HG02763 (cell line): ENCODE measurements at regions not wholly inside any gene's neighbourhood (a gene's known extent, or its start where the extent isn't known, plus 50 kb on each side); places are given as distances from the start of the nearest gene placed in this dataset.

ENCODE experiments used
- ATAC-seq: cut with Tn5 transposase; IDR thresholded peaks from one replicate; pipeline ENCODE4 v1.9.1; 2021; ENCODE audit warnings: mild to moderate bottlenecking, moderate library complexity; ENCODE audit not compliant: unreplicated experiment

DNA sequence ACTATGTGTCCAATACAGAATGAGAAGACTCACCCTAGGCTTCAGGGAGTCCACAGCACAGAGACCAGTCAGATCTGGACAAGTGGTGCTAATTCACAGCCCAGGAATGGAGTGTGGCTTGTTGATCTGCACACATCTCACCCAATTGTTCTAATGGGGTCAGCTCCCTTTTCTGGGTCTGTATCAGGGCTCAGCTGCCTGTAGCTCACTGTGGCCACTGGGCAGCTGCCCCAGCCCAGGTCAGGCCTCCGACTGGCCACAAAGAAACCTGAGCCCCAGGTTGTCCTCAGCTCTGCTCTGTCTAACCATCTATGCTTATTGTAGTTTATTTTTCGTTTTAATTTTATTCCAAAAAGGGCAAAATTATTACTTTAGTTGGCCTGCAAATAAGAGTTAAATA is 202.3 kb upstream of the RAB6C start:
- no peak for ATAC-seq

GRCh38 chr2:129777762-129778583 is 201.5 kb upstream of the RAB6C start:
- no peak for ATAC-seq

GRCh38 chr2:129778584-129778877 is 200.9 kb upstream of the RAB6C start:
- no peak for ATAC-seq

DNA sequence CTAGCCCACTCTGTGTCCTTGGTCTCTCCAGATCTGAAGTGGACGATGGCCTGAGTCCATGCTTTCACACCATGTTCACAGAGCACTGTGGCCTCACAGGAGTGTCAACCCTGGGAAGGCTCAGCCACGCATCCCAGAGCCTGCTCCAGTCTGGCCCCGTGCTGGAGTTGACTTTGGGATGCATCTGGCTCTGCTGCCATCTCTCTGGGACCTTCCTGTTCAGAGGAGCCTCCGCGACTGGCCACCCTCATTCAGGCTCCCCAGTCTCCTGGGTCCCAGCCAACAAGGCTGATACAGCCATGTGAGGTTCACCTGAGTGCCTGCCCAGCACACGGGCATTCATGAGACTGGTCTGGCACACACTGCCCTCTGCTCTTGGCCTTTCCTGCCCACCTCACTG is 199.7 kb upstream of the RAB6C start:
- ATAC-seq = no peak

- no peak for ATAC-seq
Observed at GRCh38 chr2:129780316-129781270, 198.9 kb upstream of the RAB6C start.

GRCh38 chr2:129781749-129782632 is 197.5 kb upstream of the RAB6C start:
- ATAC-seq = no peak

DNA sequence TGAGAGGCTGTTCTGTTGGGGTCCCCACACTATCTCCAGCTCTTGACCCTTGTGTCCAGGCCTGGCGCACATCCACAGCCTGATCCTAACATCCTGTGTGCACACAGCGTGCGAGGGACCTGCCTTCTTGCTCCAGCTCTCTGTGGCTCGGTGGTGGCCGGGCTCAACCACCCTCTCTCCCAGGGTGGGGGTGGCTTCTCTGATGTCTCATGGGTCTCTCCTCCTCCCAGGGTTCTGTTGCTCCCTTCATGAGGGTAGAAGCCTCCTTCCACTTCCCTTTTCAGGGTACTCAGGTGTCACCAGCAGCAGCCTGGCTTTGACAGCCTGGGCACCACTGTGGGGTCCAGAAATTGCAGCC is 196.9 kb upstream of the RAB6C start:
- ATAC-seq = no peak

GRCh38 chr2:129784486-129784885 is 195.0 kb upstream of the RAB6C start:
- ATAC-seq = no peak

GRCh38 chr2:129791712-129792111 is 187.8 kb upstream of the RAB6C start:
- ATAC-seq = no peak

- no peak for ATAC-seq
Observed at GRCh38 chr2:129793431-129793902, 186.0 kb upstream of the RAB6C start.

- no peak for ATAC-seq
Observed at GRCh38 chr2:129794116-129794515, 185.3 kb upstream of the RAB6C start.

- ATAC-seq = no peak
Observed at GRCh38 chr2:129794540-129794939, 184.9 kb upstream of the RAB6C start.

GRCh38 chr2:129796225-129796624 is 183.2 kb upstream of the RAB6C start:
- no peak for ATAC-seq

GRCh38 chr2:129796801-129797488 is 182.5 kb upstream of the RAB6C start:
- ATAC-seq = no peak

DNA sequence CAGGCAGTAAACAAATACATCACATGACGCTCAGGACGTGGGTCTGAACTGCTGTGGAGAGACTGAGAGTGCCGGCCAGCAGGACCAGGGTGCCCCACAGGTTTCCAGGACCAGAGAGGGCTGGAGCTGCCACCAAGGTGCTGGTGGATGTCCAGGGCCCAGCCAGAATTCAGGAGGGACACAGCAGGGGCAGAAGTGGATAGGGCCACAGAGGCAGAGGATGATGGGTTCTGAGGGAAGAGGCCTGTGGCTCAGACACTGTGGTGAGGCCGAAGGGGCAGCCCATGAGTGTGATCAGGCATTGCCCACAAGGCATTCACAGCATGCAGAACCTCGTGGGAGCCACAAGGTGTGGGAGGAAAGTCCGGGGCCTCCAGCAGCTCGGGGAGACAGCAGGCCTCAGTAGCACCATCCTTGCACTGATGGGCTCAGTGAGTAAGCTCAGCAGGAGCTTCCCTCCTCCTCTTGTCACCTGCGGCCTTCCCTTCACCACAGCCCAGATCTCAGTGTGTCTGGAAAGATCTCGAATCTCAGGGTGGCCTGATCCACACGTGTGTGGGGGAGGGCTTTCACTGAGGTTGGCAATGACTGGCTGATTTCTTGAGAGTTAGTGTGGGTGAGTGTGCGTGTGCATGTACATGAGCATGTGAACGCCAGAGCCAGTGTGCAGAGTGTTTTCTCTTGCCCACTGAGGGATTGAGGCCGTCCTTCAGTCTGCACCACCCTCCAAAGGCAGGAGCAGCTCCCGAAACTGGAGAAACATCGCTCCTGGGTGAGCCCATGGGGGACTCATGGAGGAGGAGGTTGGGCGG is 181.8 kb upstream of the RAB6C start:
- ATAC-seq = no peak

DNA sequence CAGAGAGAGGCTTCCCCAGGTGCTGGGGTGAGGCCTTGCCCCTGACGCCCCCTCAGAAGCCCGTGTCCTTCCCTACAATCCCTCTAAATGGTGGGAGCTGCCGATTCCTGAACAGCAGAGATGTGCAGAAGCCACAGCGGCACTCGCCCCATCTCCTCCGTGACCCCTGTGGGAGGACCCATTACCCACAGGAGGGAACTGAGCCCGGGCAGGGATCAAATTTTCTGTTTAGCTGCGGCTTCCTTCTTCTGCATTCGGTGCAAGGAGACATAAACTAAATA is 181.2 kb upstream of the RAB6C start:
- ATAC-seq = no peak

DNA sequence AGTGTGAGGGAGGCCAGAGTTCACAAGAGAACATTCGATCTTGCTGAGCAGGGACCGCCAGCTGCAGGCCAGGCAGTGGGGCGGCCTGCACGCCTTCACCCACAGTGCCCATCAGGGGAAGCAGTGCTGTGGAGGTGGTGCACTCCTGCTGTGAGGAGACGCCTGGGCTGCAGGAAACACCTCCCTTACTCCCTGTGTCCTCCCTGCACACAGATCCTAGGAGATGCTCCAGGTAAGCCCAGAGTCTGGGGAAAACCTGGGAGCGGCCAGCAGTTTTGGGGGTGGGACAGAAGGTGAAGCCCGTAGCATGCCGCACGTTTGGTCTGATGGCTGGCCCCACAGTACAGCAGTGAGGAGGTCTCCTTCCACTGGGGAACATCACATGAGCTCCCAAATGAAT is 180.8 kb upstream of the RAB6C start:
- no peak for ATAC-seq

DNA sequence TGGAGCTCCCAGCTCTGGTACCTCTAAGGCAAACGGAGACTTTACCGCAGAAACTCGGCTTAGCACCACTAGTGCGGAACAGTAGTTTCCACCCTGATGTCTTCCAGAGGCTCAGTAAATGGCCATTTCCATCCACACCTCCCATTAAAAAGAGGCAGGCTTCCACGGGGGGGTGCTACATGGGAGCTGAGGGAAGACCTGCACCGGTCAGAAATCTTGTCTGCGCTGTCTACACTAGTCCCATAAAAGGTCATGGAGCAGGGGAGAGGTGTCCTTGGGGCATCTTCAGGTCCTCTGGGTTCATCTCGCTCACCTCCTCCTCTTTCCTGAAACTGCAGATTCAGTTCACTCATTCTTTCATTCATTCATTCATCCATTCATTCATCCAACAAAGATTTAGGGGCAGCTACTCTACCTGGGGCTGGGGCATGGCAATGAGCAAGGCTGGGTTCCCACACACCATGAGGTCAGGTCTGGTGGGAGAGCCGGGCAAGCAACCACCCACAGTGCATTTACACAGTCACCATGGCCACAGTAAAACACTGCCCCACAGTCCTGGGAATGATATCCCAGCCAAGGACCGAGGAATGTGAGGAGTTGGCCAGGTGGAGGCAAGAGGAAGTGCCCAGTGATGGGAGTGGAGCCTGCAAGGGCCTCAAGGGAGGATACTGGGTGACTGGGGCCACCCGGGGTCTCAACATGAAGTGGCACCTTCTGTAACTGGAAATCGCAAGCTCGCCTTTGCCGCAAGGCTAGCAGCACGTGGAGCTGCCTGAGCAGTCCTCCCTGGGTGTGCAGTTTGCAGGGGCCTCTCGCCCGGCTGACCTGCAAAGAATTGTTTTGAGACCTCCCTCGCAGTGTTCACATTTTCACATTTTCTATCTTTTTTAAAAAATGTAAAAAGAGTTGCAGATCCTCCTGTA is 180.2 kb upstream of the RAB6C start:
- no peak for ATAC-seq

GRCh38 chr2:129800285-129800684 is 179.2 kb upstream of the RAB6C start:
- ATAC-seq = no peak
